CD4-positive, alpha-beta T cell treated with Interleukin-15 for 4 hours (primary cell): ENCODE measurements at regions not wholly inside any gene's neighbourhood (a gene's known extent, or its start where the extent isn't known, plus 50 kb on each side); places are given as distances from the start of the nearest gene placed in this dataset.
"Not testable (repeated sequence)": the region's sequence is repeated elsewhere in the genome, so short reads cannot be mapped to it uniquely, and the experiment has no call there.

ENCODE experiments used
- DNase-seq: peaks from one replicate; pipeline ENCODE4 v3.0.0-alpha.2; 2020; ENCODE audit warnings: low spot score

- DNase-seq = no peak
Observed at GRCh38 chr11:127864861-127865260, 722.5 kb downstream of the ETS1 start.

- DNase-seq = no peak
Observed at GRCh38 chr11:127862406-127862805, 725.0 kb downstream of the ETS1 start.

- DNase-seq = no peak
Observed at GRCh38 chr11:127859941-127860354, 727.4 kb downstream of the ETS1 start.

- DNase-seq = no peak
Observed at GRCh38 chr11:127844876-127845275, 742.5 kb downstream of the ETS1 start.

GRCh38 chr11:127843483-127844396, 743.6 kb downstream of the ETS1 start:
- DNase-seq = peak; percentile 27

- DNase-seq = no peak
Observed at GRCh38 chr11:127825183-127825582, 762.2 kb downstream of the ETS1 start.

GRCh38 chr11:127818625-127819024, 768.7 kb downstream of the ETS1 start:
- no peak for DNase-seq

GRCh38 chr11:127816962-127817361, 770.4 kb downstream of the ETS1 start:
- DNase-seq = no peak

- DNase-seq = no peak
Observed at GRCh38 chr11:127815331-127815730, 772.0 kb downstream of the ETS1 start.

GRCh38 chr11:127806501-127806900, 780.9 kb downstream of the ETS1 start:
- DNase-seq = no peak

GRCh38 chr11:127805771-127806170, 781.6 kb downstream of the ETS1 start:
- DNase-seq = no peak

GRCh38 chr11:127804747-127805400, 782.5 kb downstream of the ETS1 start:
- no peak for DNase-seq

GRCh38 chr11:127803755-127804154, 783.6 kb downstream of the ETS1 start:
- no peak for DNase-seq

GRCh38 chr11:127800989-127801688, 786.2 kb downstream of the ETS1 start:
- DNase-seq = no peak

GRCh38 chr11:127795326-127795725, 792.0 kb downstream of the ETS1 start:
- DNase-seq = no peak

- no peak for DNase-seq
Observed at GRCh38 chr11:127791844-127792243, 791.3 kb upstream of the KIRREL3 start.

- DNase-seq = no peak
Observed at GRCh38 chr11:127790592-127790991, 790.0 kb upstream of the KIRREL3 start.

- no peak for DNase-seq
Observed at GRCh38 chr11:127789927-127790326, 789.4 kb upstream of the KIRREL3 start.

- not testable (repeated sequence) for DNase-seq
Observed at GRCh38 chr11:127772938-127773337, 772.4 kb upstream of the KIRREL3 start.

GRCh38 chr11:127768931-127769330, 768.4 kb upstream of the KIRREL3 start:
- not testable (repeated sequence) for DNase-seq

GRCh38 chr11:127766734-127767133, 766.2 kb upstream of the KIRREL3 start:
- DNase-seq = no peak

- no peak for DNase-seq
Observed at GRCh38 chr11:127738771-127739286, 738.3 kb upstream of the KIRREL3 start.
